Thyroid gland (tissue), 4 donors: ENCODE measurements at regions not wholly inside any gene's neighbourhood (a gene's known extent, or its start where the extent isn't known, plus 50 kb on each side); places are given as distances from the start of the nearest gene placed in this dataset.

Experiments used
- POLR2A ChIP-seq, 2 donors: fragments of 450-650 bp; IDR thresholded peaks; one replicate each; pipeline ENCODE4 v1.6.1; 2017; ENCODE audit warnings: antibody characterized with exemption in 2 of 2, mild to moderate bottlenecking in 2 of 2, moderate library complexity in 1 of 2
- TF ChIP-seq, protein P1 (sequence below), 6 experiments: fragments of 200-600 bp in 3 of 6; fragments of 450-650 bp in 3 of 6; sonication (generic) in 3 of 6; IDR thresholded peaks; one replicate each; pipeline ENCODE4 v1.5.1; 2016 to 2019; ENCODE audit warnings: antibody characterized with exemption in 6 of 6, mild to moderate bottlenecking in 2 of 6, inconsistent platforms in 1 of 6, moderate library complexity in 1 of 6

DNA sequence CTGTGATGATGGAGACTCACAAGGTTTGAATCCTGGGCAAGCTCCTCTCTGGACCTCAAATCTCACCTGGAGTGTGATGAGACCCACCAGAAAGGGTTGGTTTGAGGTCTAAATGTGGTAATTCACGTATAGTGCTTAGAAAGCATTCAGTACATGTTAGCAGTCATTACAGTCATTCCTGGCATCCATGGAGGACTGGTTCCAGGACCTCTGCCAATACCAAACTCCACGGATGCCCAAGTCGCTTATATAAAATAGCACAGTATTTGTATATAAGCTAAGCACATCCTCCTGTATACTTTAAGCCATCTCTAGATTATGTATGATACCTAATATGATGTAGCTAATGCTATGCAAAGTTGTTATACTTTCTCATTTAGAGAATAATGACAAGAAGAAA is 67.6 kb upstream of the CYP2D6 start:
- TF ChIP-seq, protein P1, sequence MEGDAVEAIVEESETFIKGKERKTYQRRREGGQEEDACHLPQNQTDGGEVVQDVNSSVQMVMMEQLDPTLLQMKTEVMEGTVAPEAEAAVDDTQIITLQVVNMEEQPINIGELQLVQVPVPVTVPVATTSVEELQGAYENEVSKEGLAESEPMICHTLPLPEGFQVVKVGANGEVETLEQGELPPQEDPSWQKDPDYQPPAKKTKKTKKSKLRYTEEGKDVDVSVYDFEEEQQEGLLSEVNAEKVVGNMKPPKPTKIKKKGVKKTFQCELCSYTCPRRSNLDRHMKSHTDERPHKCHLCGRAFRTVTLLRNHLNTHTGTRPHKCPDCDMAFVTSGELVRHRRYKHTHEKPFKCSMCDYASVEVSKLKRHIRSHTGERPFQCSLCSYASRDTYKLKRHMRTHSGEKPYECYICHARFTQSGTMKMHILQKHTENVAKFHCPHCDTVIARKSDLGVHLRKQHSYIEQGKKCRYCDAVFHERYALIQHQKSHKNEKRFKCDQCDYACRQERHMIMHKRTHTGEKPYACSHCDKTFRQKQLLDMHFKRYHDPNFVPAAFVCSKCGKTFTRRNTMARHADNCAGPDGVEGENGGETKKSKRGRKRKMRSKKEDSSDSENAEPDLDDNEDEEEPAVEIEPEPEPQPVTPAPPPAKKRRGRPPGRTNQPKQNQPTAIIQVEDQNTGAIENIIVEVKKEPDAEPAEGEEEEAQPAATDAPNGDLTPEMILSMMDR (IDR thresholded peaks at IDR 0.05), result no peak
- TF ChIP-seq POLR2A (IDR thresholded peaks at IDR 0.05), result no peak
